KMS-11 (cell line): ENCODE measurements at regions not wholly inside any gene's neighbourhood (a gene's known extent, or its start where the extent isn't known, plus 50 kb on each side); places are given as distances from the start of the nearest gene placed in this dataset.

Experiments used
- H2AFZ ChIP-seq: fragments of 200-600 bp; sonication (generic); 2 replicates; pipeline ENCODE4 v1.6.1; 2016; ENCODE audit warnings: antibody characterized with exemption, mixed run types, low read depth
- H3K27ac ChIP-seq: fragments of 200-600 bp; sonication (generic); 2 replicates; pipeline ENCODE4 v1.6.1; 2016; ENCODE audit warnings: mild to moderate bottlenecking, mixed run types
- H3K27me3 ChIP-seq: fragments of 200-600 bp; sonication (generic); 2 replicates; pipeline ENCODE4 v1.6.1; 2017; ENCODE audit warnings: mild to moderate bottlenecking, low read depth, mixed run types, moderate library complexity; ENCODE audit not compliant: insufficient read depth
- H3K36me3 ChIP-seq: fragments of 200-600 bp; sonication (generic); 2 replicates; pipeline ENCODE4 v1.6.1; 2017; ENCODE audit warnings: mild to moderate bottlenecking, mixed run types; ENCODE audit not compliant: insufficient read depth
- H3K4me1 ChIP-seq: fragments of 200-600 bp; sonication (generic); 2 replicates; pipeline ENCODE4 v1.6.1; 2016; ENCODE audit warnings: mild to moderate bottlenecking, low read depth, mixed run types; ENCODE audit not compliant: poor library complexity, severe bottlenecking
- H3K4me2 ChIP-seq: fragments of 200-600 bp; sonication (generic); 2 replicates; pipeline ENCODE4 v1.7.0; 2016; ENCODE audit warnings: mild to moderate bottlenecking, mixed run types
- H3K4me3 ChIP-seq: fragments of 200-600 bp; sonication (generic); IDR thresholded peaks from 2 replicates; pipeline ENCODE4 v1.6.1; 2017; ENCODE audit warnings: low read depth, low read length, mixed read lengths; ENCODE audit not compliant: insufficient read depth
- H3K79me2 ChIP-seq: fragments of 200-600 bp; sonication (generic); 2 replicates; pipeline ENCODE4 v1.6.1; 2016; ENCODE audit warnings: low read depth, mixed run types; ENCODE audit not compliant: insufficient read depth
- H3K9ac ChIP-seq: fragments of 200-600 bp; sonication (generic); 2 replicates; pipeline ENCODE4 v1.6.1; 2016; ENCODE audit warnings: mild to moderate bottlenecking, mixed run types
- H4K20me1 ChIP-seq: fragments of 200-600 bp; sonication (generic); 2 replicates; pipeline ENCODE4 v1.6.1; 2016; ENCODE audit warnings: mild to moderate bottlenecking, mixed run types; ENCODE audit not compliant: insufficient read depth
- TF ChIP-seq, protein P1 (sequence below): fragments of 200-600 bp; sonication (generic); conservative IDR thresholded peaks from 2 replicates; pipeline ENCODE4 v1.6.1; 2017; ENCODE audit warnings: low read depth, mild to moderate bottlenecking, antibody characterized with exemption, low read length, moderate library complexity, mixed read lengths

DNA sequence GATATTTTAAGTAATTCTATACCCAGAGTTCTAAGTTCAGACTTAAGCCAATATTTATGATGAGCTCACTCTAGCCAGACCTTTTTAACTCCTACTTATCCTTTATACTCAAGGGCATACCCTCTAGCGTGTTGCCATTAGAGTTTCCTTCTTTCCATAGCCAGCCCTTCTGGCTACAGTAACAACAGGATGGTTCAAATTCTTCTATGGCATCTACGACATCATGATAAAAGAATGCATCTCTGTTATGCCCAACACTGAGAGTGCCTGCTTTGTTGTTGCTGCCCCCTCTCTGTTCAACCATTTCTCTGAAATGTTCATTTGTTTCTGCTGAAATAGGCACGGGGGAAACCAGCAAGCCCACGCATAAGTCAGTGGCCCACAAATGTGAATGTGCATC is 104.5 kb downstream of the UBE2NL start:
- Histone ChIP-seq H3K4me2 (no peak overlapping the region), H3K4me3 (no peak overlapping the region), H3K9ac (no peak overlapping the region), H3K27ac (no peak overlapping the region), H3K79me2 (no peaks in the 10 kb centered on the region), H2AFZ (no peak overlapping the region), H3K27me3 (no peaks in the 10 kb centered on the region), H3K4me1 (peaks cover 13% of the 10 kb centered on the region), H4K20me1 (no peaks in the 10 kb centered on the region), H3K36me3 (no peaks in the 10 kb centered on the region)
- TF ChIP-seq, protein P1, sequence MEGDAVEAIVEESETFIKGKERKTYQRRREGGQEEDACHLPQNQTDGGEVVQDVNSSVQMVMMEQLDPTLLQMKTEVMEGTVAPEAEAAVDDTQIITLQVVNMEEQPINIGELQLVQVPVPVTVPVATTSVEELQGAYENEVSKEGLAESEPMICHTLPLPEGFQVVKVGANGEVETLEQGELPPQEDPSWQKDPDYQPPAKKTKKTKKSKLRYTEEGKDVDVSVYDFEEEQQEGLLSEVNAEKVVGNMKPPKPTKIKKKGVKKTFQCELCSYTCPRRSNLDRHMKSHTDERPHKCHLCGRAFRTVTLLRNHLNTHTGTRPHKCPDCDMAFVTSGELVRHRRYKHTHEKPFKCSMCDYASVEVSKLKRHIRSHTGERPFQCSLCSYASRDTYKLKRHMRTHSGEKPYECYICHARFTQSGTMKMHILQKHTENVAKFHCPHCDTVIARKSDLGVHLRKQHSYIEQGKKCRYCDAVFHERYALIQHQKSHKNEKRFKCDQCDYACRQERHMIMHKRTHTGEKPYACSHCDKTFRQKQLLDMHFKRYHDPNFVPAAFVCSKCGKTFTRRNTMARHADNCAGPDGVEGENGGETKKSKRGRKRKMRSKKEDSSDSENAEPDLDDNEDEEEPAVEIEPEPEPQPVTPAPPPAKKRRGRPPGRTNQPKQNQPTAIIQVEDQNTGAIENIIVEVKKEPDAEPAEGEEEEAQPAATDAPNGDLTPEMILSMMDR: no peak

DNA sequence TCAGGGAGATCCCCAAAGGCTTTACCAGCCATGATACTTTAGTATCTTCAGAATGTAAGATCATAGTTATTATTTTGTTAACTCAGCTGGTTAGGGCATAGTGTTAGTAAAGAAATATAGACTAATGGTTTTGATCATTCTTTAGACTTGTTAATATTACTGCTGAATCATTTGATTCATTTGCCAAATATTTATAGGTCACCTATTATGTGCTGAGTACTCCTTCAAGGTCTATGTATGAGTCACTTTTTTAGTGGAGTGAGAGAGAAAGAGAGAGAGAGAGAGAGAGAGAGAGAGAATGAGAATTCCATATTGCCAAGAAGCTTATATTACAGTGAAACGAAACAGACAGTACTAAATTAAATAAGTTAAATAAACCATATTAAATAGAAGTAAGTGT is 110.3 kb downstream of the UBE2NL start:
- H3K27me3 ChIP-seq: no peaks in the 10 kb centered on the region
- TF ChIP-seq, protein P1: no peak
- no peak overlapping the region for H3K4me2 ChIP-seq
- no peaks in the 10 kb centered on the region for H4K20me1 ChIP-seq
- H3K36me3 ChIP-seq: no peaks in the 10 kb centered on the region
- no peaks in the 10 kb centered on the region for H3K4me1 ChIP-seq
- H2AFZ ChIP-seq: no peak overlapping the region
- no peak overlapping the region for H3K9ac ChIP-seq
- H3K4me3 ChIP-seq: no peak overlapping the region
- no peaks in the 10 kb centered on the region for H3K79me2 ChIP-seq
- no peak overlapping the region for H3K27ac ChIP-seq

DNA sequence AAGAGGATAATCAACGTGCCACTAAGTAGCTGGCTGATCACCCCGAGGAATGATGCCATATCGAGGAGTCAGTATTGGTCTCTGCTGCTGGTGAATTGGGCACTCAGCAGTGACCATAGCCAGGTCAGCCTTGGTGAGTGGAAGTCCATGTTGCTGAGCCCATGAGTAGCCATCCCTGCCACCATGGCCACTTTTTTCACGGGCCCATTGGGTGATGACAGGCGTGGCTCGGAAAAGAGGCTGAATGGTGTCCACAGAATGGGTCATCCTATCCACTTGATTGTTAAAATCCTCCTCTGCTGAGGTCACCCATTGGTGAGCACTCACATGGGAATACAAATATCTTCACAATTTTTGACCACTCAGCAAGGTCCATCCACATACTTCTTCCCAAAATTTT is 114.4 kb downstream of the UBE2NL start:
- TF ChIP-seq, protein P1: no peak
- Histone ChIP-seq H3K4me3 (no peak overlapping the region), H3K27ac (no peak overlapping the region), H4K20me1 (no peaks in the 10 kb centered on the region), H3K27me3 (no peaks in the 10 kb centered on the region), H2AFZ (no peak overlapping the region), H3K9ac (no peak overlapping the region), H3K36me3 (no peaks in the 10 kb centered on the region), H3K4me1 (no peaks in the 10 kb centered on the region), H3K4me2 (no peak overlapping the region), H3K79me2 (no peaks in the 10 kb centered on the region)

DNA sequence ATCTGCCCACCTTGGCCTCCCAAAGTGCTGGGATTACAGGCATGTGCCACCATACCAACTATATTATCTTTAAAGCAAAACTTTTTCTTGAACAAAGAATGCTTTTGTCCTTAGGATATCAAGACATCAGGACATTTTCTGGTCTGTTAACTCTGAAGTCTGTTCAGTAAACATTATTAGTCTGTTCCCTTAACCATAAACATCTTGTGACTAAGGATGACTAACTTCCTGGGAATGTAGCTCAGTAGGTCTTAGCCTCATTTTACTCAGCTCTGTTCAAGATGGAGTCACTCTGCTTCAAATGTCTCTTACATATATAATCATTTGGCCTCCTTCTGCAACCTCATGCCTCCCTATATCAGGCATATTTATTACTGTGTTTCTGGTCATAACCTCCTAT is 122.9 kb downstream of the UBE2NL start:
- Histone ChIP-seq H3K79me2 (no peaks in the 10 kb centered on the region), H3K9ac (no peak overlapping the region), H3K4me2 (no peak overlapping the region), H3K27me3 (no peaks in the 10 kb centered on the region), H3K36me3 (no peaks in the 10 kb centered on the region), H4K20me1 (no peaks in the 10 kb centered on the region), H2AFZ (no peak overlapping the region), H3K4me1 (no peaks in the 10 kb centered on the region), H3K4me3 (no peak overlapping the region), H3K27ac (no peak overlapping the region)
- TF ChIP-seq, protein P1: no peak

DNA sequence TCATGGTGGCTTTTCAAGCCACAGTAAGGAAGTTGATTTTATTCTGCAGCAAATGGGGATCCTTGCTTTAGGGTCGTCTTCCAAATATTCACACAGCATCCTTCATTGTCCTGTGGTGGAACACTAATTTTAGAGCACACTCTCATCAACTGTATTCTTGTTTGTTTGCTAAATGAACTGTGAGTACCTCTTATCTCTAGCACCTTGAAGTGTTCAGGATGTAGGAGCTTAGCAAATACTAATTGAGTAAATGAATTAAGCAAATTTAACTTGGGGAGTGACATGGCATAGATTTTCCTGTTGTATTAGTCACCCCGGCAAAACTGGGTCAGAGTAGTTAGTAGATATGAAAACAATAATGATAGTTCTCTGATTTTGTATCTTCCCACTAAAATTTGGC is 156.9 kb downstream of the UBE2NL start:
- H3K27me3 ChIP-seq: no peaks in the 10 kb centered on the region
- no peak overlapping the region for H3K4me2 ChIP-seq
- no peak overlapping the region for H3K4me3 ChIP-seq
- H3K36me3 ChIP-seq: no peaks in the 10 kb centered on the region
- no peaks in the 10 kb centered on the region for H3K4me1 ChIP-seq
- TF ChIP-seq, protein P1: no peak
- no peak overlapping the region for H2AFZ ChIP-seq
- H3K79me2 ChIP-seq: no peaks in the 10 kb centered on the region
- no peak overlapping the region for H3K9ac ChIP-seq
- H4K20me1 ChIP-seq: no peaks in the 10 kb centered on the region
- no peak overlapping the region for H3K27ac ChIP-seq
